ENCODE measurements at regions not wholly inside any gene's neighbourhood (a gene's known extent, or its start where the extent isn't known, plus 50 kb on each side); places are given as distances from the start of the nearest gene placed in this dataset.

DNA sequence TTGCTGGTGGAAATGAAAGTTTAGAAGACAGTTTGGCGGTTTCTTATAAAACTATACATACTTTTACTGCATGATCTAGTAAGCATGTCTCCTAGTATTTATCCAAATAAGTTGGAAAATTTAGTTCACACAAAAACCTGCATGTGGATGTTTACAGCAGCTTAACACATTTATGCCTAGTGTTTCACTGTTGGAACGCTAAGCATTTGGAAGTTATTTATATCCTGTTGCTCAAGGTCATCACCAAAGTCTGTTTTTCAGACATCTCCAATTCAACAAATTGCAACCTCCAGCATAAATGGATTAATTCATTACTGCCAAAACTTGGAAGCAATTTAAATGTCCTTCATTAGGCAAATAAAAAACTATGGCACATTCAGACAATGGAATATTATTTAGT is 461.8 kb downstream of the SUCLA2 start:
- TF ChIP-seq CTCF (IDR thresholded peaks at IDR 0.05; ENCODE audit: poor library complexity, severe bottlenecking) = no peak
- no peak for TF ChIP-seq POLR2AphosphoS5 (IDR thresholded peaks at IDR 0.05)
- TF ChIP-seq EZH2 (IDR thresholded peaks at IDR 0.05; ENCODE audit: borderline replicate concordance, insufficient read depth, low read length, poor library complexity, severe bottlenecking) = no peak
- TF ChIP-seq EP300 (conservative IDR thresholded peaks at IDR 0.05; ENCODE audit: poor library complexity, severe bottlenecking) = no peak
- no peak for TF ChIP-seq SMC3 (conservative IDR thresholded peaks at IDR 0.05; ENCODE audit: poor library complexity)
- no peak for TF ChIP-seq MXI1 (conservative IDR thresholded peaks at IDR 0.05; ENCODE audit: poor library complexity, severe bottlenecking)
- no peak for TF ChIP-seq TAF1 (IDR thresholded peaks at IDR 0.05; ENCODE audit: low read depth)

Measured in neural cell (in vitro differentiated cells).